ENCODE measurements at regions not wholly inside any gene's neighbourhood (a gene's known extent, or its start where the extent isn't known, plus 50 kb on each side); places are given as distances from the start of the nearest gene placed in this dataset.

DNA sequence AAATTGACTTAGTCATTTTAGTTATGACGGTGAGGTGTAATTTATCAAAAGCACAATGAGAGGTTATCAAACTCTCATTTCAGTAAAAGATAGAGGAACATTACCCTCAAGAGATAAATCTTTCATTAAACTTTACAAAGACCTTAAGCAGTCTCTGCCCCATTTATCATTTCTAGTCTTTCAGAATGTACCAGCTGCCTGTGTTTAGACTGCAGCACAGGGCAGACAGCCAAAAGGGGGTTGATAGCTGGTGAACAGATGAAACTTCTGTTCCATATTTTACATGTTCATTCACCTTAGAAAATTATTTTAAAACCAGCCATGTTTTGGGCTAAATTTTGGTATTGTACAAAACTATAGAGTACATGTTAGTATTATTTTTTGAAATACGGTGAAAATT lies 514.6 kb upstream of the CNTN3 start:
- no peak for TF ChIP-seq FOXP1 (CRISPR knock-in tag; IDR thresholded peaks at IDR 0.05; ENCODE audit: borderline replicate concordance)
- no peak for TF ChIP-seq CTCF (IDR thresholded peaks at IDR 0.05)
- TF ChIP-seq IRF2 (CRISPR knock-in tag; IDR thresholded peaks at IDR 0.05; ENCODE audit: borderline replicate concordance, low read depth): no peak
- TF ChIP-seq ZNF219 (CRISPR knock-in tag; IDR thresholded peaks at IDR 0.05; ENCODE audit: borderline replicate concordance): no peak
- TF ChIP-seq, protein P1, sequence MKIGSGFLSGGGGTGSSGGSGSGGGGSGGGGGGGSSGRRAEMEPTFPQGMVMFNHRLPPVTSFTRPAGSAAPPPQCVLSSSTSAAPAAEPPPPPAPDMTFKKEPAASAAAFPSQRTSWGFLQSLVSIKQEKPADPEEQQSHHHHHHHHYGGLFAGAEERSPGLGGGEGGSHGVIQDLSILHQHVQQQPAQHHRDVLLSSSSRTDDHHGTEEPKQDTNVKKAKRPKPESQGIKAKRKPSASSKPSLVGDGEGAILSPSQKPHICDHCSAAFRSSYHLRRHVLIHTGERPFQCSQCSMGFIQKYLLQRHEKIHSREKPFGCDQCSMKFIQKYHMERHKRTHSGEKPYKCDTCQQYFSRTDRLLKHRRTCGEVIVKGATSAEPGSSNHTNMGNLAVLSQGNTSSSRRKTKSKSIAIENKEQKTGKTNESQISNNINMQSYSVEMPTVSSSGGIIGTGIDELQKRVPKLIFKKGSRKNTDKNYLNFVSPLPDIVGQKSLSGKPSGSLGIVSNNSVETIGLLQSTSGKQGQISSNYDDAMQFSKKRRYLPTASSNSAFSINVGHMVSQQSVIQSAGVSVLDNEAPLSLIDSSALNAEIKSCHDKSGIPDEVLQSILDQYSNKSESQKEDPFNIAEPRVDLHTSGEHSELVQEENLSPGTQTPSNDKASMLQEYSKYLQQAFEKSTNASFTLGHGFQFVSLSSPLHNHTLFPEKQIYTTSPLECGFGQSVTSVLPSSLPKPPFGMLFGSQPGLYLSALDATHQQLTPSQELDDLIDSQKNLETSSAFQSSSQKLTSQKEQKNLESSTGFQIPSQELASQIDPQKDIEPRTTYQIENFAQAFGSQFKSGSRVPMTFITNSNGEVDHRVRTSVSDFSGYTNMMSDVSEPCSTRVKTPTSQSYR (CRISPR knock-in tag; IDR thresholded peaks at IDR 0.05): no peak
- TF ChIP-seq, protein P2, sequence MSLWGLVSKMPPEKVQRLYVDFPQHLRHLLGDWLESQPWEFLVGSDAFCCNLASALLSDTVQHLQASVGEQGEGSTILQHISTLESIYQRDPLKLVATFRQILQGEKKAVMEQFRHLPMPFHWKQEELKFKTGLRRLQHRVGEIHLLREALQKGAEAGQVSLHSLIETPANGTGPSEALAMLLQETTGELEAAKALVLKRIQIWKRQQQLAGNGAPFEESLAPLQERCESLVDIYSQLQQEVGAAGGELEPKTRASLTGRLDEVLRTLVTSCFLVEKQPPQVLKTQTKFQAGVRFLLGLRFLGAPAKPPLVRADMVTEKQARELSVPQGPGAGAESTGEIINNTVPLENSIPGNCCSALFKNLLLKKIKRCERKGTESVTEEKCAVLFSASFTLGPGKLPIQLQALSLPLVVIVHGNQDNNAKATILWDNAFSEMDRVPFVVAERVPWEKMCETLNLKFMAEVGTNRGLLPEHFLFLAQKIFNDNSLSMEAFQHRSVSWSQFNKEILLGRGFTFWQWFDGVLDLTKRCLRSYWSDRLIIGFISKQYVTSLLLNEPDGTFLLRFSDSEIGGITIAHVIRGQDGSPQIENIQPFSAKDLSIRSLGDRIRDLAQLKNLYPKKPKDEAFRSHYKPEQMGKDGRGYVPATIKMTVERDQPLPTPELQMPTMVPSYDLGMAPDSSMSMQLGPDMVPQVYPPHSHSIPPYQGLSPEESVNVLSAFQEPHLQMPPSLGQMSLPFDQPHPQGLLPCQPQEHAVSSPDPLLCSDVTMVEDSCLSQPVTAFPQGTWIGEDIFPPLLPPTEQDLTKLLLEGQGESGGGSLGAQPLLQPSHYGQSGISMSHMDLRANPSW (CRISPR knock-in tag; conservative IDR thresholded peaks at IDR 0.05; ENCODE audit: low read depth): no peak
- TF ChIP-seq FOXK1 (CRISPR knock-in tag; IDR thresholded peaks at IDR 0.05): no peak
- no peak for TF ChIP-seq TEAD4 (CRISPR knock-in tag; IDR thresholded peaks at IDR 0.05)
- TF ChIP-seq ETV6 (CRISPR knock-in tag; IDR thresholded peaks at IDR 0.05): no peak
- TF ChIP-seq ATF1 (CRISPR knock-in tag; IDR thresholded peaks at IDR 0.05): no peak
- TF ChIP-seq SP1 (CRISPR knock-in tag; conservative IDR thresholded peaks at IDR 0.05): no peak

Data from WTC11 (cell line).